ENCODE measurements at regions not wholly inside any gene's neighbourhood (a gene's known extent, or its start where the extent isn't known, plus 50 kb on each side); places are given as distances from the start of the nearest gene placed in this dataset.

- no peak for TF ChIP-seq CTCF (IDR thresholded peaks at IDR 0.05)
- DNase-seq, result no peak
- Mint-ChIP-seq H3K27me3 (ENCODE audit: low read depth, poor library complexity) (peaks cover 10% of the 10 kb centered on the region), H3K36me3 (ENCODE audit: low read depth) (no peaks in the 10 kb centered on the region), H3K27ac (no peak overlapping the region), H3K9me3 (peaks cover 7% of the 10 kb centered on the region), H3K4me1 (peaks cover 31% of the 10 kb centered on the region), H3K4me3 (no peak overlapping the region)
Measured at GRCh38 chr10:128322106-128322505, 195.9 kb upstream of the MKI67 start.

GRCh38 chr10:128322950-128323349, 196.7 kb upstream of the MKI67 start:
- Mint-ChIP-seq H3K4me1 (peaks cover 31% of the 10 kb centered on the region), H3K36me3 (ENCODE audit: low read depth) (no peaks in the 10 kb centered on the region), H3K27ac (no peak overlapping the region), H3K27me3 (ENCODE audit: low read depth, poor library complexity) (peaks cover 10% of the 10 kb centered on the region), H3K4me3 (no peak overlapping the region), H3K9me3 (peaks cover 13% of the 10 kb centered on the region)
- TF ChIP-seq CTCF (IDR thresholded peaks at IDR 0.05), result no peak
- DNase-seq, result no peak

- Mint-ChIP-seq H3K36me3 (ENCODE audit: low read depth) (peaks cover 4% of the 10 kb centered on the region), H3K4me3 (no peak overlapping the region), H3K27ac (no peak overlapping the region), H3K27me3 (ENCODE audit: low read depth, poor library complexity) (peaks cover 10% of the 10 kb centered on the region), H3K4me1 (peaks cover 24% of the 10 kb centered on the region), H3K9me3 (peaks cover 22% of the 10 kb centered on the region)
- TF ChIP-seq CTCF (IDR thresholded peaks at IDR 0.05), result peak; percentile 22
- DNase-seq, result peak; percentile 53
Measured at GRCh38 chr10:128324058-128324827, 198.0 kb upstream of the MKI67 start.

GRCh38 chr10:128325788-128326187, 199.6 kb upstream of the MKI67 start:
- no peak for TF ChIP-seq CTCF (IDR thresholded peaks at IDR 0.05)
- DNase-seq, result no peak
- Mint-ChIP-seq H3K4me3 (no peak overlapping the region), H3K27me3 (ENCODE audit: low read depth, poor library complexity) (peaks cover 16% of the 10 kb centered on the region), H3K4me1 (peaks cover 23% of the 10 kb centered on the region), H3K27ac (no peak overlapping the region), H3K36me3 (ENCODE audit: low read depth) (peaks cover 4% of the 10 kb centered on the region), H3K9me3 (peaks cover 22% of the 10 kb centered on the region)

GRCh38 chr10:128326251-128326650, 200.0 kb upstream of the MKI67 start:
- no peak for TF ChIP-seq CTCF (IDR thresholded peaks at IDR 0.05)
- peaks cover 4% of the 10 kb centered on the region for H3K36me3 Mint-ChIP-seq (ENCODE audit: low read depth)
- peaks cover 22% of the 10 kb centered on the region for H3K9me3 Mint-ChIP-seq
- no peak for DNase-seq
- H3K27me3 Mint-ChIP-seq (ENCODE audit: low read depth, poor library complexity), result peaks cover 16% of the 10 kb centered on the region
- no peak overlapping the region for H3K27ac Mint-ChIP-seq
- peaks cover 23% of the 10 kb centered on the region for H3K4me1 Mint-ChIP-seq
- no peak overlapping the region for H3K4me3 Mint-ChIP-seq

GRCh38 chr10:128326851-128327250, 200.6 kb upstream of the MKI67 start:
- no peak for DNase-seq
- Mint-ChIP-seq H3K9me3 (peaks cover 22% of the 10 kb centered on the region), H3K27me3 (ENCODE audit: low read depth, poor library complexity) (peaks cover 16% of the 10 kb centered on the region), H3K4me3 (no peak overlapping the region), H3K27ac (no peak overlapping the region), H3K4me1 (peaks cover 23% of the 10 kb centered on the region), H3K36me3 (ENCODE audit: low read depth) (peaks cover 4% of the 10 kb centered on the region)
- TF ChIP-seq CTCF (IDR thresholded peaks at IDR 0.05), result no peak
